Smooth muscle cell (in vitro differentiated cells): ENCODE measurements at regions not wholly inside any gene's neighbourhood (a gene's known extent, or its start where the extent isn't known, plus 50 kb on each side); places are given as distances from the start of the nearest gene placed in this dataset.

ENCODE experiments used
- DNase-seq: peaks from one replicate; lab custom pipeline; 2025; ENCODE audit not compliant: unreplicated experiment; lab: John Stamatoyannopoulos, UW
- H2AFZ ChIP-seq: fragments of 200-600 bp; sonication (generic); 2 replicates; pipeline ENCODE4 v1.6.0; 2016; ENCODE audit warnings: antibody characterized with exemption, low read depth, mild to moderate bottlenecking
- H3F3A ChIP-seq: fragments of 200-600 bp; sonication (generic); 2 replicates; pipeline ENCODE4 v1.6.0; 2017; ENCODE audit warnings: antibody characterized with exemption, low read depth
- H3K27ac ChIP-seq: fragments of 200-600 bp; sonication (generic); 2 replicates; pipeline ENCODE4 v1.5.1; 2016; ENCODE audit warnings: low read depth, mild to moderate bottlenecking
- H3K27me3 ChIP-seq: fragments of 200-600 bp; sonication (generic); 2 replicates; pipeline ENCODE4 v1.6.1; 2016; ENCODE audit warnings: low read depth, mild to moderate bottlenecking
- H3K36me3 ChIP-seq: fragments of 200-600 bp; sonication (generic); 2 replicates; pipeline ENCODE4 v1.5.1; 2016; ENCODE audit warnings: low read depth
- H3K4me1 ChIP-seq: fragments of 200-600 bp; sonication (generic); 2 replicates; pipeline ENCODE4 v1.5.1; 2016; ENCODE audit warnings: low read depth
- H3K4me2 ChIP-seq: fragments of 200-600 bp; sonication (generic); 2 replicates; pipeline ENCODE4 v1.6.0; 2016; ENCODE audit warnings: mild to moderate bottlenecking
- H3K4me3 ChIP-seq: fragments of 200-600 bp; sonication (generic); 2 replicates; pipeline ENCODE4 v1.5.1; 2016; ENCODE audit warnings: mild to moderate bottlenecking
- H3K79me2 ChIP-seq: fragments of 200-600 bp; sonication (generic); 2 replicates; pipeline ENCODE4 v1.6.0; 2016; ENCODE audit warnings: low read depth, mild to moderate bottlenecking
- H3K9ac ChIP-seq: fragments of 200-600 bp; sonication (generic); 2 replicates; pipeline ENCODE4 v1.6.0; 2016; ENCODE audit warnings: low read depth
- H3K9me3 ChIP-seq: fragments of 200-600 bp; sonication (generic); replicated peaks from 2 replicates; pipeline ENCODE4 v1.5.1; 2016; ENCODE audit warnings: low read depth
- H4K20me1 ChIP-seq: fragments of 200-600 bp; sonication (generic); 2 replicates; pipeline ENCODE4 v1.6.0; 2016; ENCODE audit warnings: low read depth
- WGBS: methylation state at CpG from one replicate; pipeline ENCODE4 v1.1.7; 2016; ENCODE audit warnings: low lambda C conversion rate; 5-methylcytosine and 5-hydroxymethylcytosine counted together
- TF ChIP-seq, protein P1 (sequence below): fragments of 200-600 bp; sonication (generic); IDR thresholded peaks from 2 replicates; pipeline ENCODE4 v1.5.1; 2017; ENCODE audit warnings: borderline replicate concordance, mild to moderate bottlenecking, antibody characterized with exemption; ENCODE audit not compliant: insufficient read depth, poor library complexity, severe bottlenecking

DNA sequence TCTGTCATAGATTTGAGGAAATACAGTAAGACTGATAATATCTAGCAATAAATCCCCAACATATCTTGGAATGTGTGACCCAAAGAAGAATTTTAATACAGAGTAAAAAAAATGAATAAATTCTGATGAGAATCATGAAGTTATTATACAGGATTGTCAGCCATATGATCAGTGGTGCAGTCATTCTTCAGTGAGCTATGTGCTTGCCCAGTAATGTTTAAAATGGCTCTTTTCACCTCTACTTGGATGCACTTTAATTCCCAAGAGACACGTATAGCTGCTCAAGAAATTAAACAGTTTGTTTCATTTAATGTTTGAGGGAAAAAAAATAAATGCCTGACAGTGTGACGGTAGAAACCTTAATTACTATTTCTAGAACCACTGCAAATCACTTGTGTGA is 215.3 kb upstream of the FAM174A start:
- Histone ChIP-seq H3F3A (no peaks in the 10 kb centered on the region), H3K9ac (no peak overlapping the region), H3K4me3 (no peak overlapping the region), H3K79me2 (no peaks in the 10 kb centered on the region), H3K9me3 (no peaks in the 10 kb centered on the region), H3K4me2 (no peak overlapping the region), H3K4me1 (no peaks in the 10 kb centered on the region), H3K27me3 (peaks cover 4% of the 10 kb centered on the region), H3K36me3 (no peaks in the 10 kb centered on the region), H2AFZ (no peak overlapping the region), H4K20me1 (no peaks in the 10 kb centered on the region), H3K27ac (no peak overlapping the region)
- 69% methylated on average over 2 of the region's 2 CpGs for WGBS
- TF ChIP-seq, protein P1, sequence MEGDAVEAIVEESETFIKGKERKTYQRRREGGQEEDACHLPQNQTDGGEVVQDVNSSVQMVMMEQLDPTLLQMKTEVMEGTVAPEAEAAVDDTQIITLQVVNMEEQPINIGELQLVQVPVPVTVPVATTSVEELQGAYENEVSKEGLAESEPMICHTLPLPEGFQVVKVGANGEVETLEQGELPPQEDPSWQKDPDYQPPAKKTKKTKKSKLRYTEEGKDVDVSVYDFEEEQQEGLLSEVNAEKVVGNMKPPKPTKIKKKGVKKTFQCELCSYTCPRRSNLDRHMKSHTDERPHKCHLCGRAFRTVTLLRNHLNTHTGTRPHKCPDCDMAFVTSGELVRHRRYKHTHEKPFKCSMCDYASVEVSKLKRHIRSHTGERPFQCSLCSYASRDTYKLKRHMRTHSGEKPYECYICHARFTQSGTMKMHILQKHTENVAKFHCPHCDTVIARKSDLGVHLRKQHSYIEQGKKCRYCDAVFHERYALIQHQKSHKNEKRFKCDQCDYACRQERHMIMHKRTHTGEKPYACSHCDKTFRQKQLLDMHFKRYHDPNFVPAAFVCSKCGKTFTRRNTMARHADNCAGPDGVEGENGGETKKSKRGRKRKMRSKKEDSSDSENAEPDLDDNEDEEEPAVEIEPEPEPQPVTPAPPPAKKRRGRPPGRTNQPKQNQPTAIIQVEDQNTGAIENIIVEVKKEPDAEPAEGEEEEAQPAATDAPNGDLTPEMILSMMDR: no peak
- DNase-seq: no peak

- TF ChIP-seq, protein P1: no peak
- no peaks in the 10 kb centered on the region for H3F3A ChIP-seq
- no peak overlapping the region for H3K9ac ChIP-seq
- DNase-seq: no peak
- no peaks in the 10 kb centered on the region for H4K20me1 ChIP-seq
- no peaks in the 10 kb centered on the region for H3K9me3 ChIP-seq
- H2AFZ ChIP-seq: no peak overlapping the region
- no peaks in the 10 kb centered on the region for H3K79me2 ChIP-seq
- H3K4me2 ChIP-seq: no peak overlapping the region
- H3K4me3 ChIP-seq: no peak overlapping the region
- no peaks in the 10 kb centered on the region for H3K36me3 ChIP-seq
- 87% methylated on average over 1 of the region's 1 CpG for WGBS
- H3K4me1 ChIP-seq: no peaks in the 10 kb centered on the region
- H3K27me3 ChIP-seq: no peaks in the 10 kb centered on the region
- no peak overlapping the region for H3K27ac ChIP-seq
Observed at GRCh38 chr5:100313657-100314056, 221.5 kb upstream of the FAM174A start.

- no peak for DNase-seq
- Histone ChIP-seq H3K4me3 (no peak overlapping the region), H3K9me3 (no peaks in the 10 kb centered on the region), H3K4me1 (no peaks in the 10 kb centered on the region), H3K4me2 (no peak overlapping the region), H3F3A (no peaks in the 10 kb centered on the region), H2AFZ (no peak overlapping the region), H3K79me2 (no peaks in the 10 kb centered on the region), H4K20me1 (no peaks in the 10 kb centered on the region), H3K36me3 (no peaks in the 10 kb centered on the region), H3K9ac (no peak overlapping the region), H3K27me3 (no peaks in the 10 kb centered on the region), H3K27ac (no peak overlapping the region)
- 38% methylated on average over 1 of the region's 1 CpG for WGBS
- TF ChIP-seq, protein P1: no peak
Observed at GRCh38 chr5:100311806-100312205, 223.4 kb upstream of the FAM174A start.

DNA sequence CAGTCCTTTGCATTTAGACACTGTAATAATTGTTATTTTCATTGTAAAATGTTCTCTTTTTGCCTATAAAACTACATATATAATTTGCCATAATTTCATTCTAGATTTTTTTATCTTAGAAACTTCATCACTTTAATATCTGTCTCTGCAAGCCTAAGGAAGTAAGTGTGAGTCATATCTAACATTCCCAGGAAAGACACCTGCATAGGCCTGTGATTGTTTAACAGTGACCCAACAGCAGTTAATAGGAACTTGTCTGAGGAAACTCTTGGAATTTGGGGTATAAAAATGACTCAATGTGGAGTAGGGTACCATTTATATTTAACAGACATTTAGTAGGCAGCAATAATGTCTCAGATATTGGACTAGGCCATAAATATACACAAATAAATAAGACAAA is 229.2 kb upstream of the FAM174A start:
- no peaks in the 10 kb centered on the region for H3K4me1 ChIP-seq
- no peak overlapping the region for H3K9ac ChIP-seq
- no peaks in the 10 kb centered on the region for H3K79me2 ChIP-seq
- no peaks in the 10 kb centered on the region for H4K20me1 ChIP-seq
- no peak overlapping the region for H3K27ac ChIP-seq
- H2AFZ ChIP-seq: no peak overlapping the region
- no peaks in the 10 kb centered on the region for H3K27me3 ChIP-seq
- H3K4me2 ChIP-seq: no peak overlapping the region
- no peaks in the 10 kb centered on the region for H3K36me3 ChIP-seq
- DNase-seq: no peak
- H3F3A ChIP-seq: no peaks in the 10 kb centered on the region
- TF ChIP-seq, protein P1: no peak
- no peaks in the 10 kb centered on the region for H3K9me3 ChIP-seq
- H3K4me3 ChIP-seq: no peak overlapping the region
